HG02840 (cell line): ENCODE measurements at regions not wholly inside any gene's neighbourhood (a gene's known extent, or its start where the extent isn't known, plus 50 kb on each side); places are given as distances from the start of the nearest gene placed in this dataset.
"Not testable (repeated sequence)": the region's sequence is repeated elsewhere in the genome, so short reads cannot be mapped to it uniquely, and the experiment has no call there.

Experiments
- ATAC-seq: cut with Tn5 transposase; IDR thresholded peaks from one replicate; pipeline ENCODE4 v1.9.1; 2021; ENCODE audit warnings: mild to moderate bottlenecking, moderate library complexity, moderate number of reproducible peaks; ENCODE audit not compliant: unreplicated experiment, low FRiP score

DNA sequence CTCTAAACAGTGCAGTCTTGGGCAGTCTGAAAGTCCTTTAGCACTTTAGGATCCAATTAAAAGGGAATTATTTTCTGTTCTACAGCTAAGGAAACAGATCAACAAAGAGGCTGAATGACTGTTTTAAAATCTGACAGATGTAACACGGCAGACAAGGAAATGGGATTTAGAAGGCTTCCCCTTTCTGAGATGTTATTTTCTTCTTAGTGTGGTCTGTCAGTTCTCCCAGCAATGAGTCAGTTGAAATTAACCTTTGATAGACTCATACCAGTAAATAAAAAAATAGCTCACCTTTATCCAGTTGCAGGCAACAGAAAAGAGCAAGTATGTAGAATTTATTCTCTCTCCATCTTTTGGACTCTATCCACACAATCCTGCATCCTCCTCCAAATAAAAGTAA is 98.1 kb downstream of the NEDD1 start:
- ATAC-seq, result no peak

DNA sequence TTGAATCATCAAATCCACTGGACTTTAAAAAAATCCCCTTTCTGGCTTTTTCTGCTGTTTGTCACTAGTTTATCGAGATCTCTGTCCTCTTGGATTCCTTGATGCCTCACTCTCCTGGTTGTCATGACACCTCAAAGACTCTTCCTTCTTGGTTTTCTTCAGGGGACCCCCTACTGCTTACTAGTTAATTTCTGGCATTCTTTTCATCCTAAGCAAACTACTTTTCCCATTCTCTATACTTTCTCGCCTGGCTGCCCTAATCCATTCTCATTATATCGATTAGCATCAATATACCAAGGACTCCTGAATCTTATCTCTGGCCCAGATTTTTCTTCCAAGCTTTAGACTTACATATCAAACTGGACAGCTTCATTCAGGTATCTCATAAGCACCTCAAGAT is 98.6 kb downstream of the NEDD1 start:
- ATAC-seq, result no peak

DNA sequence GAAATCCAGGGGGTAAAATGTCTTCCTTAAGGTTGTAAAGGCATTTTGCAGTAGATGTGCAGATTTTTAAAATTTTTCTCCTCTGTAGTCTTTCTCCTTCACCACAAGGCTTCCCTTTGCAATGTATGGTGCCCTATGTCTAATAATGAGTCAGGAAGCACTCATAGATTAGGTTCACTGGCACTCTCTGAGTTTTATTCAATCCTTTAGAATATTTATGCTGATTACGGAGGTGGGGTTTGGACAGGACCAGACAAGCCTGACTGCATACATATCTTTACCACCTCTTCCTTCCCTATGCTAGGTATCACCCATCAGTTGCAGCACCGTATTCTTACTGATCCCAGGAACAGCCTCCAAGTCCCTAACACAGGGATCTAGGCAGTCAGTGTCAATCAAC is 99.5 kb downstream of the NEDD1 start:
- ATAC-seq, result no peak

DNA sequence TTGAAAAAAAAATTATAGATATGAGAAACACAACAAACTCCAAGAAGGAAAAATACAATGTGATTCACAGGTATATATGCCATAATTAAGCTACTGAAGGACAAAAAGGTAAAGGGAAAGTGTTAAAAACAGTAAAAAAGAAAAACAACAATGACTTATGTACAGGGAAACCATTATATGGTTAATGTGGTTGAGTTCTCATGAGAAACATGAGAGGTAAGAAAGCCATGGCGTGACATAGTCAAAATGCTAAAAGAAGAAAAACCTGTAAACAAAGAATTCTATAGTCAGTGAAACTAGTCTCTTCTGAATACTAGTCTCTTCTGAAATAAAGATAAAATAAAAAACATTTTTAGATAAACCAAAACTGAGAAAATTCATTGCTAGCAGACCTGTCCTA is 109.1 kb downstream of the NEDD1 start:
- ATAC-seq, result no peak

DNA sequence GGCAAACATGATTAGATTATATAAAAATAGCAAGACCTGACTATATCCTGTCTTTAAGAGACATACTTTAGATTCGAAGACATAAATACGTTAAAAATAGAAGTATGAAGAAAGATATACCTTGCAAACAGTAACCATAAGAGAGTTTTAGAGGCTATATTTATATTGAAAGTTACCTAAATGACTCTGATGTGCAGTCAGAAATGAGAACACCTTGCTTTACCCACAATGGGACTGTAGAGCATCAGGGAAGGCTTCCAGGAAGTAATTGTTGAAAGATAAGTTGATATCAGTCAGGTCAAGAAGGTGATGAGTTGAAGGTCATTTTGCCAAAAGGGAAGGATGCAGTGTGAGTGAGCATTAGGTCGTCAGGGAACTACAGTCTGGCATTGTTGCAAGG is 110.2 kb downstream of the NEDD1 start:
- no peak for ATAC-seq

DNA sequence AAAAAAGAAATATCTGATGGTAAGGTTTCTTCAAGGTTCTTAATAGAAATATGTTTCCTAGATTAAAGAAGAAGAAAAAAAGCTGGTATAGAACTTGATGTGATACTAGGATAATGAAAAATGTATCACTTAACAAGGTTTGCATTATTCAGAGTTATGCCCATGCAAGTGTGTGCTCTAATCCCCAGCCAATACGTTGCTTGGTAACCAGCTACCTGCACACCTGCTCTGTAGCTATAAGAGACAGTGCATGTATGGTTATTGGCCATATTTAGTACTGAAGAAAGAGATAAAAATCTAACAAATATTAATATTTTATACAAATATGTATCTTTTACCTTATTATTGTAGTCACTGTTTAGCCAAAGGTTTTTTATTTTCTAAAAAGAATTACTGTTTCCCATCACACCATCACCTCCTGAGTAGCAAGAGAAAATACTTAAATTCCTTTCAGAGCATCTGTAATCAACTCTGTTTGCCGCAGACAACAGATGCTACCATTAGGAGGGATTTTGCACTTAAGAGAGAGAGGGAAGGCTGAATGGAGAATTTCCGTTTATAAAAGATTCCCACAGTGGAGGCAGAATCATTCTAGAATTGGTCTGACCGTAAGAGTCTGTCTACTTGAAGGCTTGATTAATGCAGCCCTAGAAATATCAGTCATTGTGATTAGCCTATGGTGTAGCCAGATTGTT is 115.6 kb downstream of the NEDD1 start:
- no peak for ATAC-seq

DNA sequence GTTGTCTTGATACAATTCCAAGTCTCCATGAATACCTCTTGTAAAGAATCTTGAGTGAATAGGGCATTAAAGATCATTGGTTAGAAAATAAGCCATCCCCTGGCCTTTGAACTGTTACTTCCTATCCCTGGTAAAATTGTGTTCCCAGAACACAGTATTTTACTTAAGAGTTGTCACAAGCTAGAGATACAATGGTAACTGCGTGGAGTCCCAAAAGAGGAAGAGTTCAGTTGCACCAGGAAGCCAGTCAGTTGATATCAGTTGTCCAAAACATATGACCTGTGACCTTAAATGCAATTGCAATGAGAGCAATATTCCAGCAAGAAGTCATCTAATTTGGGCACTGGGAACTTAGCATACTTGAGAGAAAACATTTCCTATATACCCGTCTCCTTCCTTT is 117.3 kb downstream of the NEDD1 start:
- no peak for ATAC-seq

DNA sequence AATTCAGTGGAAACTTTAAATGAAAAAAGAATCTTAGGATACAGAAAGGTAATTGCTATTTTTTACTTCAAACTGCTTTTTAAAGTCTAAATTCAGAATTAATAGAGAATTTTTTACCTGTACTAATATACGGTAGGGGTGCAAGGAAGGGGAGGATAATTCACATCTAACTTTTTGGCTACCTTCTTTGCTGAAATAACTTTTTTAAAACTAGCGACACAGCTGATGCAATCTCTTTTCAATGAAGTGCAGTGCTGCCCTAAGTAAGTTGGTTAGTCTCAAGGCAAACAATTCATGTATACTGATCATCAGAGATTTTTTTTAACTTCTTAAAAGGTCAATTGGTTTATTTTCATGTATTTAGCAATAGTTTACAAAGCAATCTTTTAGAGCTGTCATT is 119.8 kb downstream of the NEDD1 start:
- no peak for ATAC-seq

DNA sequence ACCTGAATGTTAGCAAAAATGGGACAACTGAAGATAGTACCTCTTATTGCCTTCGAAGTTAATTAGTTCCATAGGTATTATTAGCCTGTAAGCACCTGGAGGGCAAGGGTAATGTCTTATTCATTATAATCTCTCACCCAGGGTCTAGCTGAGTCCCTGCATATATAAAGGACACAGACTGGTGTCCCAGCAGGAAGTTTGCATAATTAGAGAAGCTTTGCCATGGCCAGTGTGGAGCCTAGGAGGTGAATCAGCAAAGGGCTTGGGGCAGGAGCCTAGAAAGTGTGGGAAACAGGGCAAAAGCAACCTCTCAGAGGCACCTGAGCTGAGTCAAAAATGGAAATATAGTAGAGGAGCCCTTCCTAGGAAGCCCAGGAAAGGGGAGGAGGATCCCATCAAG is 120.4 kb downstream of the NEDD1 start:
- no peak for ATAC-seq

DNA sequence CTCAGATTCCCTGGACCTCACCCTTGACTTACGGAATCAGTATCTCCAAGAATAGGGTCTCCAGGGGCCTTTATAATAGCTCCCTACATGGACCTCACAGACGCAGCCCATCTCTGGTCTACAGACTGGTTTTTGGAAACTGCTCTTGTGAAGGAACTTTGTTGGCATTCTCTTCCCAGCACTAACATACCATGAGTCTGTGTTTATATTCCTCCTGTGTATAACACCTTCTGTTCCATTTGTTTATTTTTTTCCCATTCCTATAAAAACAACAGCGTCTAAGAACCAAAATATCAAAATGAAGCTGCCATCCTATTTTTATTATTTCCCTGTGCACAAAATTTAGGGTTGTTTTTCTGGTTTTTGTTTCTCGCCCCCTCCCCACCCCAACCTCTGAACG is 131.1 kb downstream of the NEDD1 start:
- ATAC-seq, result no peak

DNA sequence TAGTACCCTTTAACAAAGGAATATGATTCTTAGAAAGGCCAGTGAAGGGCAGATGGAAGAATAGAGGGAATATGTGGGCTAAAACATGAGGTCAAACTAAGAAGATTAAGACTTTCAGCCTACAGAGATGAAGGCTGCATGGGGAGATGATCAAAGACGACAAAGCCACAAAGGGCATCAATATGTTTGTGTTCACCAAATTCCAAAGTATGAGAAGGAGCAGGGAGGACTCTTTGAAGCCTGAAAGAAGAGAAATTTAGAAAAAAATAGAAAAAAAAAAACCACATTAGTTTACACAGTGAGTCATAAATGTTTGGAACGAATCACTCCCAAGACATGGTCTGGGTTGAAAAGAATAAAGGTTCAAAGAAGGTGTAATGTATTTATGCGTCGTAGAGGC is 131.8 kb downstream of the NEDD1 start:
- no peak for ATAC-seq

DNA sequence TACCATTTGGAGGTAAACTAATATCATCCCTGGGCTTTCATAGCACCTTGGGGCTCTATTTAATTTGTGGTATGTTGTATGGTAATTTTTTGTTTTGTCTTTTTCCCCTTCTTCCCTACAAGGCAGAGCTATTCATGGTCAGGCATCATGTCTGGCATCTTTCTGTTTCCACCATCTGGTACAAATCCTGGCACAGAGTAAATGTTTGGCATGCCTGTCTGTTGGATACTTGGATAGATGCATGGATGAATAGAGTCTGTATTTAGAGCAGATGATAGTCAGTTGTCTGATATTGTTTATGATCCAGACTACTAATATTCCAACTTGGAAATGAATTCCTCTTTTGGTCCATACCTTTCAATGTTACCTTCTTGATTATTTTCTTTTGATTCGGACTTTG is 139.8 kb downstream of the NEDD1 start:
- ATAC-seq, result no peak

DNA sequence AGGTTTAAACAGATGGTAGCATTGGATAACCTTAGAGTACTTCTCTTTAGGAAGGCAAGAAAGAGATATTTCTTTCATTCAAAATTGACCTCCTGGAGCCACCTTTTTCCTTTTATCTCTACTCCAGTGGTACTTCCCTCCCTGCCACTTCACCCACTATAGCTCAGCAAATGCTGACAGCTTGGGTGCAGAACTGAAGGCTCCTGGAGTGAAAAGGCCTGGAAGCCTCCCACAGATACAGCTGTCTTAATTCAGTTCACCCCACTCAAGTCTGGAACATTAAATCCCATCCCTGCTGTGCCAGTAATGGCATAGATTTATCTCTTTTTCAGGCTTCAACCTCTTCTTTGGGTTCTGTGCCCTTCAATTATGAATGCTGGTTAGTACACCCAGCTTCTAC is 140.3 kb downstream of the NEDD1 start:
- no peak for ATAC-seq

DNA sequence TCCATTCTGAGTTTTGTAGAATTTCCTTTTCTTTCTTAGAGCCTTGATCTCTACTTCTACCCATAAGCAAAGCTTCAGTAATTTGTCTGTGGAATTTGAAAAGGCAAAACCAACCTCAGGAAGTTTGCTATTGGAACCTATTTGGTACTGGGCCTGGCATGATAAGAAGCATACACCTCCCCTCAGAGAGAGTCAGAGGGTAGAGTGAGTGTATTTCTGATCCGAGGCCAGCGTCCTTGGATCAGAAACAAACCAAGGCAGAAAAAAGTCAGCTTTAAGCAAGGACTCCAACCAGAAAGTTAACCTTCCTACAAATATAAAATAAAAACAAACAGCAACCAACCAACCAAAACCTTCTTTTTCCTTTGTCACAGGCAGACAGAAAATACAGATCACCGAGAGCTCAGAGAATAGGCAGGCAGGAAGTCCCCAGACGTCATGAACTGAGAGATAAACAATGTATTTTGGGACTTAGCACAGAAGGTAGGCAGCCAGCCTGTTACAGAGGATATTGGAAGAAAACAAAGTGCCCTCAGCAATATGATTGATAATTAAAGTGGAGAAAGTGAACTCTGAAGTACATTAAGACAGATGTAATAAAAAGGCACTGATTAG is 141.5 kb downstream of the NEDD1 start:
- ATAC-seq, result no peak

DNA sequence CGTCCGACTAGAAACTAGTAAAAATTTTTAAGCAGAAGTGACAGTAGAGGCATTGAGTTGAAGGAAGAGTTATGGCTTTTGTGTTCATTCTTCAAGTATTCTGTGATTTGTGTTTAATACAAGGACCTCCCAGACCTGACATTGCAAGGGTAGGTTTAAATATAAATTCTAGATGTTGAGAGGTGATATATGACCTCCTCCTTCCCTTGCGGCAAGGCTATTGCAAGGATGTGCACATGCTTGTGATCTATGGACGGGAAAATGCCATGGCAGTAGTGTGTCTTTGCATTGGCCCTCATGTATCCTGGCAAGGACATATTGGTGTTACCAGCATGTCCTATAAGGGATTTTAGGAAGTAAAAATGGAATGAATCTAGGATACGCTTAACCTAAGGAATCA is 143.5 kb downstream of the NEDD1 start:
- no peak for ATAC-seq

DNA sequence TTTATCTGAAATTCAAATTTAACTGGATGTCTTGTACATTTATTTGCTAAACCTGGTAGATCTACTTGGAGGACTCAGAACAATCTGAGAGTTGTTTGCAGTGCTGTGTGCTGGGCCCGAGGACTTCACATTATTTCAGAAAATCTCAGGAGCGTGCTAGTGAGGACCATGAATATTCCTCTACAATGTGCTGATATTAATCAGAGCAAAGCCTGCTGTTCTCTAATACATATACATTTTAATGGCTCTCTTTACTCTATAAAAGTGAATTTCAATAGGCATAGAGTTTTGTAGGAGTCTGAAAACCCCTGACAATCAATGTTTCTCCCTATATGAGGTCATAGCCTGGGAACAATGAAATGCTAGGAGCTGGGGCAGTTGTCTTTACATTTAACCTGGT is 144.3 kb downstream of the NEDD1 start:
- no peak for ATAC-seq

DNA sequence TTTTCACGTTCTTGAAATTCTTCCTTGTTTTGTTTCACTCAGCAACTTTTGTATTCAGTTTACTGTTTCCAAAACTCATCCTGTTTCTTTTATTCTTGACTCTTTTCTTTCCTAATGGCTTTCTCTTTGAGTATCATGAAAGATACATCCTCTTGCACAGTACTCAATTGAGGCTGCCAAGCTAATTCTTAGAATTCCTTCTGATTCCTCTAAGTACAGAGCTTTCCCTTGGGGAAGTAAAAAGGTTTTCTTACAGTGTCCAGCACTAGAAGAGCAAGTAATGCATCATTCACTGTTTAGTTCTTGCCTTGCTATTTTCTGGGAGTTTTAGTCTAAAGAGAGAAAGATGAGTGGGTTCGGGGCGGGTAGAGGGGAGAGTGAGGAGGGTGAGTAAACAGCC is 154.1 kb downstream of the NEDD1 start:
- ATAC-seq, result no peak

DNA sequence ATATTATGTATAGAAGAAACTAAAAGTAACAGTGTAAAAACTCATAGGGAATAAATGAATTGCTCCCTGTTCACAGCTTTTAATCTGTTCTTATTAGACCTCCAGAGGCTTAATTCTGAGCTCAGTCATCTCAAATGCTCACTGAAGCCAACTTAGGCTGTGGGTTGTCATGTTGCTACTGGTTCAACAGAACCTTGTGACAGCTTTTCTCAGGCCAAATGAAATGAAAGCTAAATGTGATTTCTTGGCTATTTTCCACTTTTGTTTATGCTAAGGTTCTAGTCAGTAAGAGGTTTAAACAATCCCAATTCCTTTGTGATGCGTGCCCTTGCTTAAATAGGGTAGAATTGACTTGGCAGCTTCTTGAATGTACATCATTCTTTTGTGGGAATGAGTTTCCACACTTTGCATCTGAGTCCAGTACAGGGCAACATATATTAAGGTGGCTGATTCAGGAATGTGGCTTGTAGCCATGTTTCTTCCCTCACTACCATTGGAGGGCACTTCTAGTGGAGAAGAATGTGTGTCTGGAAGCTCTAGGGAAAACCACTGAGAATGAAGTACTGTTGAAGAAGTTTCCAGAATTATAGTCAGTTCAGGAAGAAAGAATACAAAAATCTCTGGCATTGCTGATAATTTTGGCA is 156.4 kb downstream of the NEDD1 start:
- no peak for ATAC-seq

DNA sequence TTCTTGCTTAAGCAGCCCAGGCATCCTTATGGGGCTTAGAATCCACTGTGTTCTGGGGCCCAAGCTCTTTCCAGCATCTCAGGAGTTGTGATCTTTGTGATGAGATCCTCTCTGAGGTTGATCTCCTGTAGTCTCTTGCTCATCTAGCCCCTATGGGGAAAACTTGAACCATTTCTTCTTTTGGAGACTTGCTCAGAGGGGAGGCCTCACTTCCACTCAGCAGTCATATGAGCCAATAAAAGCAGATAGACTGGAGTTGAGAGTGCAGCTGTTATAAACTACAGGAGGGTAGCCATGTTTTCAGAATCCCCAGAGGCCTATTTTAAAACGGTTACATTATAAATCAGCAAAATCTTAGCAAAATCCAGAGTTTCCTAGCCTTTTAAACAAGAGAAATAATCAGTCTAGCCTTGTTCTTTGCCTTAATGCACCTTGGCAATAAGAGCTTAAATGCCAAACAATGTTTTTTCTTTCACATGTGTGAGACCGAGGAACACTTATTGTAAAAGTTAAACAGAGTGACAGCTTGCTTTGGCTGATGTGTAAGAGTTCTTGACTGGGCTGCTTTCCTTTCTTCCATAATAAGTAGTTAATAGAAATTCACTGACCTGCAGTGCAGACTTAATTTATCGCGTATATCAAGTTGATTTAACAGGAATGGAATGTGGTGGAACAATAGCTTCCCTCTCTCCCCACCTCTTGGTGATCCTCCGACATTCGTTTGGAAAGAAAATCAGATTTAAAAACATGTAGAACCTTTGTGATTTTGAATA is 168.3 kb downstream of the NEDD1 start:
- no peak for ATAC-seq

DNA sequence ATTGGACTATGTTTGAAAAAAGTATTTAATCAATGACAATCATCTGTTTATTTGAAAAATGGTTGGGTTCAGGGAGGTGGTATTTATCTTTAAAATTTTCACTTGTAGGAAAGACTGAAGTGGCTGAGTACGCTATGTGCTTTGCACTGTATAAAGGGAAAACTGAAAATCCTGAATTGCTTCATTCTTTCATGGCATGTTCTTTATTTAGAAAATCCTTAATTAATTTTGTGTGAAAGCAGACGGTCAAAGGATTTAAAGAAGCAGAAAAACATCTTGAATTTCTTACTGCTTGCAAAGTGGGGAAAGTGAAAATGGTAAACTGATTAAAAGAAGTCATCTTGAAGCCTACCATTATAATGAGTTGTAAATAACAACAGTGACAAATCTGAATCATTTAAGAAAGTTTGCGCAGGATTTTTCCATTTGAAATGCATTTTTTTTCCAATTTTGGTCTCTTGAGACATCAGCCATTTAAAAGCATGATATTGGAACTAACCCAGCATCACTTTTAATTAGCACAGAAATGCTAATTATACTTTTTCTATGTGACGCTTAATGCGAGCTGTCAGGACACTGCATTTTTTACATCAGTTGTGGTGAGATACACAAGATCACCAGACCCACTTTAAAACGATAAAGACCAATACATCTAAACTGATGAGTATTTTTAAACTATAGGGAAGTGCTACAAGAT is 169.0 kb downstream of the NEDD1 start:
- no peak for ATAC-seq

DNA sequence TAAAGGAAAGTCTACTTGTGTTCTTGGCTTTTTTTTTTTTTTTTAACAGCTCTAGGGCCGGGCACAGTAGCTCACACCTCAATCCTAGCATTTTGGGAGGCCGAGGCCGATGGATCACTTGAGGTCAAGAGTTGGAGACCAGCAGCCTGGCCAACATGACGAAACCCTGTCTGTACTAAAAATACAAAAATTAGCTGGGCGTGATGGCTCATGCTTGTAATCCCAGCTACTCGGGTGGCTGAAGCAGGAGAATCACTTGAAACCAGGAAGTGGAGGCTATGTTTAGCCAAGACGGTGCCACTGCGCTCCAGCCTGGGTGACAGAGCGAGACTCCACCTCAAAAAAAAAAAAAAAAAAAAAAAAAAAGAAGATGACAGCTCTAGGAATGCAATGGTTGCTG is 169.9 kb downstream of the NEDD1 start:
- not testable (repeated sequence) for ATAC-seq
